ENCODE measurements at regions not wholly inside any gene's neighbourhood (a gene's known extent, or its start where the extent isn't known, plus 50 kb on each side); places are given as distances from the start of the nearest gene placed in this dataset.

- DNase-seq (ENCODE audit: low read depth in 2 of 2) = peak in 1 of 2 donors; percentile 41
- Histone ChIP-seq H3K79me2 (ENCODE audit: control insufficient read depth, insufficient read depth, low read length) (no peaks in the 10 kb centered on the region), H3K36me3 (ENCODE audit: control insufficient read depth, insufficient read depth, low read length) (no peaks in the 10 kb centered on the region), H4K20me1 (ENCODE audit: control insufficient read depth, extremely low read depth, insufficient read depth, low read length) (no peaks in the 10 kb centered on the region), H3K27ac (ENCODE audit: insufficient read depth, low read length) (no peak overlapping the region), H3K4me2 (ENCODE audit: extremely low read depth, insufficient read depth, low read length) (no peak overlapping the region), H3K9ac (ENCODE audit: insufficient read depth, low read length) (no peak overlapping the region), H3K9me3 (ENCODE audit: control insufficient read depth, insufficient read depth, low read depth, low read length) (no peaks in the 10 kb centered on the region), H3K4me3 (replicated peaks in 1 of 4; ENCODE audit: control extremely low read depth in 1 of 4, insufficient read depth in 1 of 4, low read depth in 3 of 4, low read length in 4 of 4) (no peak overlapping the region), H2AFZ (ENCODE audit: low read length) (no peak overlapping the region), H3K4me1 (ENCODE audit: control insufficient read depth, extremely low read depth, insufficient read depth, low read length) (no peaks in the 10 kb centered on the region), H3K27me3 (ENCODE audit: control insufficient read depth, insufficient read depth, low read length) (no peaks in the 10 kb centered on the region)
- TF ChIP-seq CTCF (conservative IDR thresholded peaks at IDR 0.05 in 1 of 2, IDR thresholded peaks at IDR 0.05 in 1 of 2; ENCODE audit: low read depth in 1 of 2, low read length in 2 of 2) (no peak), EZH2 (IDR thresholded peaks at IDR 0.05; ENCODE audit: low read length, missing control alignments) (no peak)
These were observed 886.0 kb upstream of the CDH2 start for GRCh38 chr18:29062921-29063320.

GRCh38 chr18:29060349-29060748 is 883.4 kb upstream of the CDH2 start:
- Histone ChIP-seq H3K4me2 (ENCODE audit: extremely low read depth, insufficient read depth, low read length) (no peak overlapping the region), H3K36me3 (ENCODE audit: control insufficient read depth, insufficient read depth, low read length) (no peaks in the 10 kb centered on the region)
- no peak for TF ChIP-seq CTCF (conservative IDR thresholded peaks at IDR 0.05 in 1 of 2, IDR thresholded peaks at IDR 0.05 in 1 of 2; ENCODE audit: low read depth in 1 of 2, low read length in 2 of 2)
- TF ChIP-seq EZH2 (IDR thresholded peaks at IDR 0.05; ENCODE audit: low read length, missing control alignments) = no peak

GRCh38 chr18:29057703-29058102 is 880.8 kb upstream of the CDH2 start:
- H3K36me3 ChIP-seq (ENCODE audit: control insufficient read depth, insufficient read depth, low read length) = no peaks in the 10 kb centered on the region
- DNase-seq (ENCODE audit: low read depth in 2 of 2) = no peak
- H4K20me1 ChIP-seq (ENCODE audit: control insufficient read depth, extremely low read depth, insufficient read depth, low read length) = no peaks in the 10 kb centered on the region
- no peak overlapping the region for H2AFZ ChIP-seq (ENCODE audit: low read length)
- no peaks in the 10 kb centered on the region for H3K9me3 ChIP-seq (ENCODE audit: control insufficient read depth, insufficient read depth, low read depth, low read length)
- H3K4me1 ChIP-seq (ENCODE audit: control insufficient read depth, extremely low read depth, insufficient read depth, low read length) = no peaks in the 10 kb centered on the region
- no peak overlapping the region for H3K27ac ChIP-seq (ENCODE audit: insufficient read depth, low read length)
- H3K27me3 ChIP-seq (ENCODE audit: control insufficient read depth, insufficient read depth, low read length) = no peaks in the 10 kb centered on the region
- no peak overlapping the region for H3K9ac ChIP-seq (ENCODE audit: insufficient read depth, low read length)
- no peaks in the 10 kb centered on the region for H3K79me2 ChIP-seq (ENCODE audit: control insufficient read depth, insufficient read depth, low read length)
- TF ChIP-seq CTCF (conservative IDR thresholded peaks at IDR 0.05 in 1 of 2, IDR thresholded peaks at IDR 0.05 in 1 of 2; ENCODE audit: low read depth in 1 of 2, low read length in 2 of 2) = no peak
- TF ChIP-seq EZH2 (IDR thresholded peaks at IDR 0.05; ENCODE audit: low read length, missing control alignments) = no peak
- no peak overlapping the region for H3K4me2 ChIP-seq (ENCODE audit: extremely low read depth, insufficient read depth, low read length)
- no peak overlapping the region for H3K4me3 ChIP-seq (replicated peaks in 1 of 4; ENCODE audit: control extremely low read depth in 1 of 4, insufficient read depth in 1 of 4, low read depth in 3 of 4, low read length in 4 of 4)

More at GRCh38 chr18:29060349-29060748, 883.4 kb upstream of the CDH2 start:
- H3K27me3 ChIP-seq (ENCODE audit: control insufficient read depth, insufficient read depth, low read length) = no peaks in the 10 kb centered on the region
- no peaks in the 10 kb centered on the region for H4K20me1 ChIP-seq (ENCODE audit: control insufficient read depth, extremely low read depth, insufficient read depth, low read length)
- no peak for DNase-seq (ENCODE audit: low read depth in 2 of 2)
- H3K27ac ChIP-seq (ENCODE audit: insufficient read depth, low read length) = no peak overlapping the region
- no peaks in the 10 kb centered on the region for H3K4me1 ChIP-seq (ENCODE audit: control insufficient read depth, extremely low read depth, insufficient read depth, low read length)
- H3K4me3 ChIP-seq (replicated peaks in 1 of 4; ENCODE audit: control extremely low read depth in 1 of 4, insufficient read depth in 1 of 4, low read depth in 3 of 4, low read length in 4 of 4) = no peak overlapping the region
- H3K79me2 ChIP-seq (ENCODE audit: control insufficient read depth, insufficient read depth, low read length) = no peaks in the 10 kb centered on the region
- no peaks in the 10 kb centered on the region for H3K9me3 ChIP-seq (ENCODE audit: control insufficient read depth, insufficient read depth, low read depth, low read length)
- no peak overlapping the region for H3K9ac ChIP-seq (ENCODE audit: insufficient read depth, low read length)
- peak overlapping the region; percentile 17 for H2AFZ ChIP-seq (ENCODE audit: low read length)

Data from fibroblast of lung (primary cell).